Bone marrow (tissue), 2 donors: ENCODE measurements at regions not wholly inside any gene's neighbourhood (a gene's known extent, or its start where the extent isn't known, plus 50 kb on each side); places are given as distances from the start of the nearest gene placed in this dataset.
A peak's percentile ranks its signal among the peaks of the same experiment; 100 is the strongest.

ENCODE experiments used
- DNase-seq, 2 donors: peaks; one replicate each; lab custom pipeline; 2025; lab: John Stamatoyannopoulos, UW

DNA sequence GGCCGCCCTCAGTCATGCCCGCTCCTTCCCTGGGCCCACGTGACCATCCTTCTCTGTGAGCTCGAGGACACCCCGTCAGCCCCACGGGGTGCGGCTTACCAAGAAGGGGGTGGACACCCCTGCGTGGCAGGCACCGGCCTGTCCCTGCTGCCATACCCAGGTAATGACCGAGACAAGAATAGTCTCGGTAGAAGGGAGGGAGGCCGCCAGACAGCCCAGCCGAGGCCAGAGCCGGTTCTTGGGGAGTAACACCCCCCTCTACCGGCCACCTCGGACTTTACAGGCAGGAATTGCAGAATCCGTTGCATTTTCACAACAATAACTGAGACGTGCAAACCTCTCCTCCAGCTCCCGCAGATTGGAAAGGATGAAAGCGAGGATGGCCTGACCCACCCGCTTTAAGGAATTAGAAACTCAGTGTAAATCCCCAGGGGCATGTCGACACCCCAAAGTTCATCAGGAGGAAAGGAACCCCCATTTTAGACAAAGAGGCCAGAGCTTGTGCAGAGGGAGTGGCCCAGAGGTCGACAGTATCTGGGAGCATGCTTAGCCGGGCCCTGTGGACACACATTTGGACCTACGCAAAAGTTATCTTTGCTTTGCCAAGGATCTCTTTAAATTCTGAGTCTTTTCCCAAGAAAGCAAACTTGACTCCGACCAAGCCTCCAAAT is 60.1 kb upstream of the GLI2 start:
- no peak for DNase-seq

DNA sequence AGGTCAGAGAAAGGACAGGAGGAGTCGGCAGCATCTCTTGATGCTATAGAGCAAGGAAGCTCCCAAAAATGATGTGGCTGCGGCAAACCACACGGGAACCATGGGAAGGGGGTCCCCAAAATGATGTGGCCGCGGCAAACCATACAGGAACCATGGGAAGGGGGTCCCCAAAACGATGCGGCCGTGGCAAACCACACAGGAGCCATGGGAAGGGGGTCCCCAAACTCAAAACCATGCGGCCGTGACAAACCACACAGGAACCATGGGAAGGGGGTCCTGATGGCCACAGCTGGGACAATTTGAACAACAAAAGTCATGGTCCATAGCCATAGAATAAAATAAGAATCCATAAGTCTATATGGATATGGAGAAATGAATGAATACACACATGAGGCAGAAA is 58.4 kb upstream of the GLI2 start:
- no peak for DNase-seq

DNA sequence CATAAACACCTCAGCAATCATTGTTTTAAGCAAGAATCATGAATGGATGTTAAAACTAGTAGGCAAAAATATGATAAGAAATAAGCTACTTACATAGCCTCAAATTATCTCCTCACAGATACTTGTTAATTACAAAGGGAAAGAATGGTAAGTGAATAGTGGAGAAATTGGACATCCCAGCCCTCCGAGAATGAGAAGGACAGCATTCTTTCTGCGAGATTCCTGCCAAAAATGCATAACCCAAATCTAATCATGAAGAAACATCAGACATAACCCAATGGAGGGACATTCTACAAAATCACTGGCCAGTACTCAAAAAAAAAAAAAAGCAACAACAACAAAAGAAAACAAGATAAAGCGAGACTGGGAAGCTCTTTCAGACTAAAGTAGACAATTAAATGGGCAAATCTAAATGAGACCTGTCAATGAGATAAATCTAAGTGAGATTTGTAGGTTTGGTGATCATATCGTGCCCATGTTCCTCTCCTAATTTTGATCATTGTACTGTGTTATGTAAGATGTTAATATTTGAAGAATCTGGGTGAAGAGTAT is 57.9 kb upstream of the GLI2 start:
- DNase-seq: no peak

DNA sequence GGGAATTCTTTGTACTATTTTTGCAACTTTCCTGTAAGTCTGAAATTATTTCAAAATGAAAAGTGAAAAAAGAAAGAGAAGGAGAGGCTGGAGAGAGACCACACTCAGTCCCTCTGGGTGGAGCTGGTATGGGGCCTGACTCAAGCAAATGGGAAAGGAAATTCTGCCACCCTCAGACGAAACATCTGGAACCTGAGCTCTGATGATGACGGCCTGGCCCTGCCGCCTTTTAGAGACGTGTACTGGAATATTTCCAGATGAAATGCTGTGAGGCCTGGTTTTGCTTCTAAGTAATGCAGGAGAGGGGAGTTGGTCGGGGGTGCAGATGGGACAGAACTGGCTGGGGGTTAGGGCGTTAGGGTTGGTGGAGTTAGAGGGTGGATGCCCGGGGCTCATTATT is 57.4 kb upstream of the GLI2 start:
- DNase-seq: no peak

DNA sequence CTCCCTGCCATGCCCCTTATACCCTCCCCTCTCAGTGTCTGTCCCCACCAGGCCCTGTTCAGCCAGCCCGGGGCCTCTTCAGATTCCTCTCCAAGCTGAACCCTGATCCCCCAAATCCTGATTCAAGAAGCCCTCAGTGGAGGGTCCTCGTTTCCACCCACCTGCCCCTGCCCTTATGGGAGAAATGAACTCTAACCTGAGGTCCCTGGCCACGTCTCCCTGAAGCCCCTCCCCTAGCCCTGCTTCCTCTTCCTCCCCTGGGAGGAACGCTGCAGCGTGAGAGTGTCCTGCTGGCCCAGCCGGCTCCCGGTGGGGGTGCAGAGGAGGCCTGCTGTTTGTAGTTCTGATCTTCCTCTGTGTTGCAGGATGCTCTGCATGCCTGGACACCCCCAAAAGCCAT is 56.7 kb upstream of the GLI2 start:
- DNase-seq: no peak

DNA sequence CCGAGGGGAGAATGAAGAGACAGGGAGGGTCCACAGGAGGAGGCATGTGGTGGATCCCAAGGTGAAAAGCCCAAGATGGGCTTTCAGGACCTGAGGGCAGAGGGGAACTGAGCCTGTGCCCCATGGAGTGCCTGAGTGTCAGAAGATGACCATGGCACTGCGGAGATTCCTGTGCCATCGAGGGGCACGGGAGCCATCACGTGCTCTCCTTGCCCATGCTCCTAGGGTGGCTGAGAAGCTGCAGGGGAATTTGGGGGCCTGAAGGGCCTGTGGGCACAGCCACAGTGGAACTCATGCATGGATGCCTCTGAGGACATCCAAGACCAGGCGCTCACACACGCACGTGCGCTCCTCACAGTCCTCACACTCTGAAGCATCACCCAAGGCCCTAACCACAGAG is 56.1 kb upstream of the GLI2 start:
- no peak for DNase-seq

DNA sequence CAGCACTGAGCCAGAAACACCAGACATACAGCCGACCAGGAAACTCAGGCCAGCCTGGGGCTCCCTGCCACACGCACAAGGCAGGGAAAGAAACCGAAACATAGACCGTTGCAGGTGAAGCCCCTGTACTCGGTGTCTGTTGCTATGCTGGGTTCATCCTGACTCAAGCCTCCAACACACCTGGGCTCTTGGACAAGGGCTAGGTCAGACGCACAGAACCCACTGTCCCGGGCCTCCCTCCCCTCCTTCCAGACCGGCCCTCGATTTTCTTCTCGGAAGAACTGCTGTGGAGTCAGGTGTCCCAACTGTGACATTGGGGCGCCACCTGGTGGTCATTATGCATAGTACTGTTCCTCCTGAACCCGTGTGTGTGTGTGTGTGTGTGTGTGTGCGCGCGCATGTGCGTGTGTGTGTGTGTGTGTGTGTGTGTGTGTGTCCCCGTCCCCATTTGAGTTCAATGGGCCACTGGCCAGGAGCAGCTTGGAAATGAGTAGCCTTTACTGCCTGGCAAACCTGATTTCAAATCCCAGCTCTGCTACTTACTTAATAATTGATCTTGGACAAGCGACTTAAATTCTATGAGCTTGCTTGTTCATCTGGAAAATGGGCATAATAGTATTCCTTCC is 55.4 kb upstream of the GLI2 start:
- DNase-seq: peak; percentile 17 to 37

DNA sequence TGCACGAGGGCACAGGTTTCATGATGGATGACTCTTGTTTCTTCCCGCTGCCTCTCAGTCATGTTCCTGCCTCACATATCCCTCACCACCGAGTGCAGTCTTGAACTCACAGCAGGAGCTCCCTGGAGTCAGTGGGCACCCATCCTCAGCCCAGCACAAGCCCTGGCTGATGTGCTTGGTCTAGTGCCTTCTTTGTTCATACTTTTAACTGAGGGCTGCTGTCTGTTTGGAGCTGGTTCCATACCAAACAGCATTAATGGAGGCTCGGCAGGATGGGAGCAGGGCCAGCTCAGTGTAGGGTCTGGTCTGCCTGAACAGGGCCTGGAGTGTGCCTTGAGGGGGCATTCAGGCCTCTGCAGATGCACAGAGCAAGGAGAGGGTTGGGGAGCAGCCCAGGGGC is 54.5 kb upstream of the GLI2 start:
- no peak for DNase-seq

DNA sequence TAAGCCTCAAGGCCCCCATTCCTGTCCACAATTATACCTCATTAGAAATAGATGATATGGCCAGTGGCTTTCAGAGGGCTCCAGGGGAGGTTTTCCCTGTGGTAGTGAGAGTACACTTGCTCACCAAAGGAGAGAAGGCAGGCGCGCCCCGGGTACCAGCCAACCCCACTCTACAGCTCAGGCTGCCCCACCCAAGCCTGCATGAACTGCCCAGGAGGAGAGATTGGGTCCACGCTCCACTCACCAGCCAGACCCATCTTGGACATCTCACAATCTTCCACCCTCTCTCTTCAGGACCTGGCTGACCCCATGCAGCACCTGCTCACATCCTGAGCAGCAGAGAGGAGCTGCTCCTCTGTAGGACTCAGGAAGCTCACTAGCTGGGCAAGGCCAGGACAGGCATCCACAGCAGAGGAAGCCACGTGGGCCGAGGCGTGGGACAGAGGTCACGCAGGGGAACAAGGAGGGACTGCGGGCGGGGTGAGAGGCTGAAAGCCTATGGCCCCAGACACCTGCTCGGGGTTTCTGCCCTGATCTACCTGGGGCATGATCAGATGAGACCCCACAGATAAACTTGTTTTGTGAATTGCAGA is 53.9 kb upstream of the GLI2 start:
- DNase-seq: no peak

DNA sequence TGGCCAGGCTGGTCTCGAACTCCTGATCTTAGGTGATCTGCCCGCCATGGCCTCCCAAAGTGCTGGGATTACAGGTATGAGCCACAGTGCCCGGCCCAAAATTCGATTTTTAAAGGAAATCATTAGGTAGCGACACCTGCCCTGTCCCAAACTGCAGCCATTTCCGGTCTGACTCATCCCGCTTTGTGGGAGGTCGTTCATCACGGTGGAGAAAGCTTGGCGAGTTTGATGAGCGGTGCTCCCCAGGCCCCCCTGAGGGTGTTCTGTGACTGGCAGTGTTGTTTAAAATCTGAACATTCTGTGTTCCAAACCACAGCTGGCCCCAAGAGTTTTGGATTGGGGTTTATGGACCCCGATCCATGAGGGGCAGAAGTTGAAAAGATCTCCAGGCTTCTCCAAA is 53.0 kb upstream of the GLI2 start:
- DNase-seq: no peak

DNA sequence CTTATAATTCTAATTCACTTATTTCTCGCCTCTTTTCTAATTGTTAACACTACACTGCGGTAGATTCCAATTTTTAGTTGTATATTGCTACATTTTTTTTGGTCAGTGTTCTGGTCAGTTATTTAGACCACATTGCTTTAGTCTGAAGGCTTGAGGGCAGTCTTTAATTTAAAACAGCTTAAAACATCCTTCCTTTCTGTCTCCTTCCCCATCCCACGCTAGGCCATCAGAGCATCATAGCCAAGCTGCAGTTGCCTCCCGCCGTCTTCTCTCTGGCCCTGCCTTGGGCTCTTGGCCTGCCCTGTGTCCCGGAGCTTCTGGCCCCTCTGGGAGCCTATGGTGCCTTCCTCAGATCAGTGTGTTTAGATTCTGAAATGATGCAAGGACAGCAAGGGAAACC is 52.6 kb upstream of the GLI2 start:
- no peak for DNase-seq

DNA sequence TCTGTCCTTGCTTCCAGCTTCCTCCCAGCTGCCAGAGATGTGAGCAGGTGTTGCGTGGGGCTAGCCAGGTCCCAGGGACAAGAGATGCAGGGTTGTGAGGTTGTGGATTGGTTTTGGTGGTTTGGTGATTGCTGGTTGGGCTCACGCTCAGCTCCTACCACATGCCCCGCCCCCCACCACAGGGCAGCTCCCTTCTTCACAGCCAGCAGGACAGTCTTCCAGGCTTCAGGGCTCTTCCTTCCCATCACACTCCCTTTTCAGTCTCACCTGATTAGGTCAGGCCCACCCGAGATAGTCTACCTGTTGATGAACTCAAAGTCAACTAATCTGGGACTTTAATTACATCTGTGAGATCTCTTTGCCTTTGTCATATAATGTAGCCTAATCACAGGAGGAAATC is 52.0 kb upstream of the GLI2 start:
- DNase-seq: no peak

DNA sequence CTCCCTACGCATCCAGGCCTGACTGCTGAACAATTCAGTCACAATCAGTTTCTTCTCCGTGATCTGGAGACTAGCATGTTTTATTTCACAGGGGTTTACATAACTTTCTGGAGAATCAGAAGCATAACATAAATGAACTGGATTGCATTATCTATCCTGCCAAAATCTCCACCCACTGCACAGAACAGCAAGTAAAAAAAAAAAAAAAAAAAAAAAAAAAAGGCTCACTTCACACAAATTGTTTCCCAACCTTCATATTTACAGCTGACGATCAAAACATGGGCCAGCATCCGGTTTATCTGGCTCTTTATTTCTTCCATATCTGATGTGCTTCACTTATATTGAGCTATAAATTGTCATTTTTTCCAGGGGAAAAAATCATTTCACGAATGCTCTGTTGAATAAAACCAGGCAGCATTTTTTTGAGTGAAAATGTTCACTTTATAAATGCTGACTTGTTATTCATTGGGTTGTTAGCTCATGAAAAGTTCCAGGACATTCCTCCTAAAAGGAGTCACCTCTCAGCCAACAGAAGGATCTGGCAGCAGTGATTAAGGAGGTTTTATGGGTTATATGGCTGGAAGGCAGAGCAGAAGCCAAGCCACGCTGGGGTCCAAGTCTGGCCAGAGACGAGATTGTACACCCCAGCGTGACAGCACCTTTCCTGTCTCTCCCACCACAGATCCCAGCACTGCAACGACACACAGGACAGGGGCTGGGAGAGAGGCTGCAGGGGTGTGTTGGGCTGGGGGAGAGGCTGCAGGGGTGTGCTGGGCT is 51.2 kb upstream of the GLI2 start:
- no peak for DNase-seq

DNA sequence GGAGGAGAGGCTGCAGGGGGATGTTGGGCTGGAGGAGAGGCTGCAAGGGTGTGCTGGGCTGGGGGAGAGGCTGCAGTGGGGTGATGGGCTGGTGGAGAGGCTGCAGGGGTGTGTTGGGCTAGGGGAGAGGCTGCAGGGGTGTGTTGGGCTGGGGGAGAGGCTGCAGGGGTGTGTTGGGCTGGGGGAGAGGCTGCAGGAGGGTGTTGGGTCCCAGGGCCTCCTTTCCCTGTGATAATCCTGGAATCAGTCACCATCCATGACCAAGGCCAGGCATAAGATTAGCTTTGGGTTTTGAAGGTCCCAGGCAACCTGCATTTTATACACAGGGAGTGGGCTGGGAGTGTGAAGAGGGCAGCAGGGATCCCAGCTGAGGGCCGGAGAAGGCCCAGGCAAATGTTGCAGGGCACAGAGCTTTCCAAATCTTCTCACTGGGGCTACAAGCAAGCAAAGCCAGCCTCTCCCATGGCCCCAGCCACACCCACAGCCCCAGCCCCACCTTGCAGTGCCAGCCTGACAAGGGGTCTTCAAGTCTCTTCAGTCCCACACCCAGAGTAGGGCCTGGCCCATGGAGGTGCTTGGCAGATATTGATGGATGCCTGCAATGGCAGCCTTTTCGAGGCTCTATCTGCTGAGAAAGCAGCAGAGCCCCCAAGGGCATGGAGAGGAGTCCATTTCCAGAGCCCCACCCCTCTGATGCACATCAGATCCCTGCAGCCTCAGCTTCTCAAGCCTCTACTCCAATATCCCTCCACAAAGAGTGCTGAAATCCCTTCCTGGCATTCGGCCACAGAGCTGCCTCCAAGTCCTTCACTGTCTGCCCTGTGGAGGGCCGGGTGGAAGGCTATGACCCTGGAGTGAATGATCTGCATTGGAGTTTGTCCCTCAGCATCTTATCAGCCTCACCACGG is 50.3 kb upstream of the GLI2 start:
- no peak for DNase-seq
